ENCODE measurements at regions not wholly inside any gene's neighbourhood (a gene's known extent, or its start where the extent isn't known, plus 50 kb on each side); places are given as distances from the start of the nearest gene placed in this dataset.

DNA sequence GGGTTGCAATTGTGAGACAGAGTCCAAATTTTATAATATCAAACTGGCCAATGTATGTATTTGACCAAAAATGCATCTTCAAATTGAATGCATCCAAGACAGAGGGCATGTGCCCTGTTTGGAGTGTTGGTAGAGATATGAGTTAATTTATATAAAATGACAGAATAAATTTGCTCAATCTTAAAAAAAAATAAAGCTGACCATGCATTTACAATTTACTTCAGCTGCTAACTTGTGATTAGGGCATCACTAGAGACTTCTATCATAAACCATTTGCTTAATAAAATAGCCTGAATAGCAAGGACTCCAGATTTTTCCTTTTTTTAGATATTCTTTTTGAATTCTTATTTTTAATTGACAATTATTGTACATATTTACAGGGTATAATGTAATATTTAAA, 1345.8 kb downstream of the CDH11 start:
- TF ChIP-seq, protein P1, sequence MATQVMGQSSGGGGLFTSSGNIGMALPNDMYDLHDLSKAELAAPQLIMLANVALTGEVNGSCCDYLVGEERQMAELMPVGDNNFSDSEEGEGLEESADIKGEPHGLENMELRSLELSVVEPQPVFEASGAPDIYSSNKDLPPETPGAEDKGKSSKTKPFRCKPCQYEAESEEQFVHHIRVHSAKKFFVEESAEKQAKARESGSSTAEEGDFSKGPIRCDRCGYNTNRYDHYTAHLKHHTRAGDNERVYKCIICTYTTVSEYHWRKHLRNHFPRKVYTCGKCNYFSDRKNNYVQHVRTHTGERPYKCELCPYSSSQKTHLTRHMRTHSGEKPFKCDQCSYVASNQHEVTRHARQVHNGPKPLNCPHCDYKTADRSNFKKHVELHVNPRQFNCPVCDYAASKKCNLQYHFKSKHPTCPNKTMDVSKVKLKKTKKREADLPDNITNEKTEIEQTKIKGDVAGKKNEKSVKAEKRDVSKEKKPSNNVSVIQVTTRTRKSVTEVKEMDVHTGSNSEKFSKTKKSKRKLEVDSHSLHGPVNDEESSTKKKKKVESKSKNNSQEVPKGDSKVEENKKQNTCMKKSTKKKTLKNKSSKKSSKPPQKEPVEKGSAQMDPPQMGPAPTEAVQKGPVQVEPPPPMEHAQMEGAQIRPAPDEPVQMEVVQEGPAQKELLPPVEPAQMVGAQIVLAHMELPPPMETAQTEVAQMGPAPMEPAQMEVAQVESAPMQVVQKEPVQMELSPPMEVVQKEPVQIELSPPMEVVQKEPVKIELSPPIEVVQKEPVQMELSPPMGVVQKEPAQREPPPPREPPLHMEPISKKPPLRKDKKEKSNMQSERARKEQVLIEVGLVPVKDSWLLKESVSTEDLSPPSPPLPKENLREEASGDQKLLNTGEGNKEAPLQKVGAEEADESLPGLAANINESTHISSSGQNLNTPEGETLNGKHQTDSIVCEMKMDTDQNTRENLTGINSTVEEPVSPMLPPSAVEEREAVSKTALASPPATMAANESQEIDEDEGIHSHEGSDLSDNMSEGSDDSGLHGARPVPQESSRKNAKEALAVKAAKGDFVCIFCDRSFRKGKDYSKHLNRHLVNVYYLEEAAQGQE (IDR thresholded peaks at IDR 0.05; ENCODE audit: low read depth): no peak
- TF ChIP-seq EP300 (IDR thresholded peaks at IDR 0.05; ENCODE audit: borderline replicate concordance): no peak
- TF ChIP-seq TCF12 (IDR thresholded peaks at IDR 0.05; ENCODE audit: low read depth): no peak
- TF ChIP-seq RAD21 (IDR thresholded peaks at IDR 0.05; ENCODE audit: low read depth): no peak

DNA sequence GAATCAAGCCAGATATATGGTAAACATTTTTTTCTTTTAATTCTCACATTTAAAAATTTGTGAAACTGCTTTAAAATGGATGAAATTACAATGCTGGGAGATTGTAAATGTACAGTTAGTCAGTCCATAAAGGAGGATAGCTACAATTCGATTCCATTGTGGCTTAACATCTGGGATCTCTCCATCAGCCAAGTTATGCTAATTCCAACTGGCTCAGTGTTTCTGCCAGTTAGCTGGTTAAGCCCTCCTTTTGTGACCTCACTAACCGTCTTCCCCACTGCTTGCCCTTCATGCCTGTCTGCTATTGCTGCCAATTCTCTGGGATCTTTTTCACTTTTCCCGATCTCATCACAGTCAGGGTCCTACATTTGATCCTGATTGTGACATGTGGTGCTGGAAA, 1347.6 kb downstream of the CDH11 start:
- no peak for TF ChIP-seq NFIC (IDR thresholded peaks at IDR 0.05)
- TF ChIP-seq, protein P1 (IDR thresholded peaks at IDR 0.05; ENCODE audit: low read depth): no peak
- no peak for TF ChIP-seq YY1 (IDR thresholded peaks at IDR 0.05; ENCODE audit: low read depth)
- TF ChIP-seq EP300 (IDR thresholded peaks at IDR 0.05; ENCODE audit: borderline replicate concordance): no peak
- no peak for TF ChIP-seq RAD21 (IDR thresholded peaks at IDR 0.05; ENCODE audit: low read depth)
- TF ChIP-seq CEBPB (IDR thresholded peaks at IDR 0.05): no peak
- TF ChIP-seq CREB1 (IDR thresholded peaks at IDR 0.05; ENCODE audit: low read depth): no peak

DNA sequence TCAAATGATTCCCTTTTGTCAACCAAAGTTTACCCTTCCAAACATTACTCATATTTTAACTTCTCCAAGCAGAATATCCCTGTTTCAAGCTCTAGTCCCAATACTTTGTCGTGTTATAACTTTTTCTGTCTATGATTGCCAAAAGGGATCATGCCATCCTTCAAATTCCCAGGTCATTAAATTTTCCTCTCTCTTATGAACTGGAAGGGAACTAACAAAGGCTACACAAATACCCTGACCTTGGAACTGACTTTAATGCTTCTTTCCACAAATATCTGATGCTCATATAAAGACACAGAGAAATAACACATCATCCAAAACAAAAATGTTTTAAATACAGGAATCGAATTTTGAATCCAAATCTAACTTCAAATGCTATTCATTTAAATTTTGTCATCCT, 1352.7 kb downstream of the CDH11 start:
- TF ChIP-seq TEAD4 (IDR thresholded peaks at IDR 0.05) (no peak), YY1 (IDR thresholded peaks at IDR 0.05; ENCODE audit: low read depth) (no peak), EP300 (IDR thresholded peaks at IDR 0.05; ENCODE audit: borderline replicate concordance) (no peak), FOXM1 (IDR thresholded peaks at IDR 0.05; ENCODE audit: borderline replicate concordance, low read depth) (no peak), CREB1 (IDR thresholded peaks at IDR 0.05; ENCODE audit: low read depth) (no peak), TAF1 (IDR thresholded peaks at IDR 0.05; ENCODE audit: low read depth) (no peak), CEBPB (IDR thresholded peaks at IDR 0.05) (no peak), ZBTB7A (IDR thresholded peaks at IDR 0.05; ENCODE audit: low read depth) (no peak), TCF12 (IDR thresholded peaks at IDR 0.05; ENCODE audit: low read depth) (no peak), NFIC (IDR thresholded peaks at IDR 0.05) (no peak), RAD21 (IDR thresholded peaks at IDR 0.05; ENCODE audit: low read depth) (no peak), EGR1 (IDR thresholded peaks at IDR 0.05) (no peak)
- TF ChIP-seq, protein P2, sequence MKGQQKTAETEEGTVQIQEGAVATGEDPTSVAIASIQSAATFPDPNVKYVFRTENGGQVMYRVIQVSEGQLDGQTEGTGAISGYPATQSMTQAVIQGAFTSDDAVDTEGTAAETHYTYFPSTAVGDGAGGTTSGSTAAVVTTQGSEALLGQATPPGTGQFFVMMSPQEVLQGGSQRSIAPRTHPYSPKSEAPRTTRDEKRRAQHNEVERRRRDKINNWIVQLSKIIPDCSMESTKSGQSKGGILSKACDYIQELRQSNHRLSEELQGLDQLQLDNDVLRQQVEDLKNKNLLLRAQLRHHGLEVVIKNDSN (IDR thresholded peaks at IDR 0.05): no peak
- TF ChIP-seq, protein P3, sequence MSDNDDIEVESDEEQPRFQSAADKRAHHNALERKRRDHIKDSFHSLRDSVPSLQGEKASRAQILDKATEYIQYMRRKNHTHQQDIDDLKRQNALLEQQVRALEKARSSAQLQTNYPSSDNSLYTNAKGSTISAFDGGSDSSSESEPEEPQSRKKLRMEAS (IDR thresholded peaks at IDR 0.05): no peak
- TF ChIP-seq, protein P1 (IDR thresholded peaks at IDR 0.05; ENCODE audit: low read depth): no peak

DNA sequence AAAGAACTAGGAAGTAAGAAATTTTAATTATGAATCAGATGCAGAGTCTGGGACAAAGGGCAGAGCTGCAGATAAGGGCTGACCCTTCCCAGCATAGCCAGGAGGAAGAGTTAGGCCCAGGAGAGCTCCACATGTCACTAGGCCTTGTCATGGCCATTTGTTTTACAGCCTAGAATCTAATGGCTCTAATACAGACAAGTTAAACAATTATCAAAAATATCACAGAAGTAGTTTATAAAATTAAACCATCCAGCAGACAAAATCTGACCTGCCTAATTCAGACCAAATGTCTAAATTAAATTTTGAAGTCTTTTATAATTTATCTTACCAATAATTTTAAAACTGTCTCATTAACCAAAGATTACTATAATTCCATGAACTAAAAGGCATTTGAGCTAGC, 1369.5 kb downstream of the CDH11 start:
- TF ChIP-seq, protein P2 (IDR thresholded peaks at IDR 0.05): no peak
- TF ChIP-seq TCF12 (IDR thresholded peaks at IDR 0.05; ENCODE audit: low read depth) (no peak), TAF1 (IDR thresholded peaks at IDR 0.05; ENCODE audit: low read depth) (no peak), EP300 (IDR thresholded peaks at IDR 0.05; ENCODE audit: borderline replicate concordance) (no peak), CREB1 (IDR thresholded peaks at IDR 0.05; ENCODE audit: low read depth) (no peak), EGR1 (IDR thresholded peaks at IDR 0.05) (no peak), FOXM1 (IDR thresholded peaks at IDR 0.05; ENCODE audit: borderline replicate concordance, low read depth) (no peak), CEBPB (IDR thresholded peaks at IDR 0.05) (no peak), TEAD4 (IDR thresholded peaks at IDR 0.05) (no peak), NFIC (IDR thresholded peaks at IDR 0.05) (no peak), RAD21 (IDR thresholded peaks at IDR 0.05; ENCODE audit: low read depth) (no peak), YY1 (IDR thresholded peaks at IDR 0.05; ENCODE audit: low read depth) (no peak), ZBTB7A (IDR thresholded peaks at IDR 0.05; ENCODE audit: low read depth) (no peak)
- TF ChIP-seq, protein P3 (IDR thresholded peaks at IDR 0.05): no peak
- TF ChIP-seq, protein P1 (IDR thresholded peaks at IDR 0.05; ENCODE audit: low read depth): no peak
